MG63 (cell line): ENCODE measurements at regions not wholly inside any gene's neighbourhood (a gene's known extent, or its start where the extent isn't known, plus 50 kb on each side); places are given as distances from the start of the nearest gene placed in this dataset.
"Not testable (repeated sequence)": the region's sequence is repeated elsewhere in the genome, so short reads cannot be mapped to it uniquely, and the experiment has no call there.

ENCODE experiments used
- DNase-seq: peaks from one replicate; pipeline ENCODE4 v3.0.0-alpha.2; 2020
- H3K27me3 ChIP-seq: fragments of 250-450 bp; sonication (Bioruptor Pico); 2 replicates; pipeline ENCODE4 v1.5.1; 2020; ENCODE audit warnings: mild to moderate bottlenecking, moderate library complexity
- H3K36me3 ChIP-seq: fragments of 250-450 bp; sonication (Bioruptor Pico); 2 replicates; pipeline ENCODE4 v1.5.1; 2020; ENCODE audit warnings: mild to moderate bottlenecking, moderate library complexity
- H3K4me3 ChIP-seq: fragments of 250-450 bp; sonication (Bioruptor Pico); 2 replicates; pipeline ENCODE4 v1.5.1; 2020; ENCODE audit warnings: mild to moderate bottlenecking, moderate library complexity
- H3K9me3 ChIP-seq: fragments of 250-450 bp; sonication (Bioruptor Pico); 2 replicates; pipeline ENCODE4 v1.5.1; 2020; ENCODE audit warnings: mild to moderate bottlenecking, moderate library complexity

- Histone ChIP-seq H3K36me3 (no peaks in the 10 kb centered on the region), H3K27me3 (no peaks in the 10 kb centered on the region), H3K4me3 (no peak overlapping the region), H3K9me3 (no peaks in the 10 kb centered on the region)
- DNase-seq = no peak
These were observed 51.6 kb upstream of the LYRM9 start for GRCh38 chr17:27944546-27945332.

GRCh38 chr17:27945333-27945616 is 52.1 kb upstream of the LYRM9 start:
- no peaks in the 10 kb centered on the region for H3K27me3 ChIP-seq
- H3K4me3 ChIP-seq = no peak overlapping the region
- no peaks in the 10 kb centered on the region for H3K36me3 ChIP-seq
- H3K9me3 ChIP-seq = no peaks in the 10 kb centered on the region
- DNase-seq = no peak

GRCh38 chr17:27945953-27946352 is 52.8 kb upstream of the LYRM9 start:
- Histone ChIP-seq H3K9me3 (no peaks in the 10 kb centered on the region), H3K27me3 (no peaks in the 10 kb centered on the region), H3K4me3 (no peak overlapping the region), H3K36me3 (no peaks in the 10 kb centered on the region)
- DNase-seq = no peak

GRCh38 chr17:27946513-27946912 is 53.3 kb upstream of the LYRM9 start:
- Histone ChIP-seq H3K4me3 (no peak overlapping the region), H3K9me3 (no peaks in the 10 kb centered on the region)
- no peak for DNase-seq

GRCh38 chr17:27947005-27947406 is 53.8 kb upstream of the LYRM9 start:
- no peak for DNase-seq
- no peaks in the 10 kb centered on the region for H3K36me3 ChIP-seq
- H3K4me3 ChIP-seq = no peak overlapping the region
- H3K9me3 ChIP-seq = no peaks in the 10 kb centered on the region
- H3K27me3 ChIP-seq = no peaks in the 10 kb centered on the region

More at GRCh38 chr17:27946513-27946912, 53.3 kb upstream of the LYRM9 start:
- no peaks in the 10 kb centered on the region for H3K36me3 ChIP-seq
- H3K27me3 ChIP-seq = no peaks in the 10 kb centered on the region

- Histone ChIP-seq H3K36me3 (no peaks in the 10 kb centered on the region), H3K9me3 (no peaks in the 10 kb centered on the region), H3K4me3 (no peak overlapping the region), H3K27me3 (no peaks in the 10 kb centered on the region)
- DNase-seq = no peak
These were observed 56.1 kb upstream of the LYRM9 start for GRCh38 chr17:27949304-27949703.

GRCh38 chr17:27950225-27950624 is 57.1 kb upstream of the LYRM9 start:
- H3K36me3 ChIP-seq, DNase-seq, H3K4me3 ChIP-seq, H3K27me3 ChIP-seq, H3K9me3 ChIP-seq: not testable (repeated sequence)

- H3K9me3 ChIP-seq = no peaks in the 10 kb centered on the region
- no peak overlapping the region for H3K4me3 ChIP-seq
- DNase-seq = no peak
- no peaks in the 10 kb centered on the region for H3K36me3 ChIP-seq
- no peaks in the 10 kb centered on the region for H3K27me3 ChIP-seq
These were observed 57.8 kb upstream of the LYRM9 start for GRCh38 chr17:27950995-27951394.

- DNase-seq = no peak
- no peak overlapping the region for H3K4me3 ChIP-seq
- H3K27me3 ChIP-seq = no peaks in the 10 kb centered on the region
- H3K9me3 ChIP-seq = no peaks in the 10 kb centered on the region
- H3K36me3 ChIP-seq = no peaks in the 10 kb centered on the region
These were observed 58.7 kb upstream of the LYRM9 start for GRCh38 chr17:27951872-27952271.

GRCh38 chr17:27952366-27952765 is 59.2 kb upstream of the LYRM9 start:
- H3K27me3 ChIP-seq = no peaks in the 10 kb centered on the region
- DNase-seq = no peak

GRCh38 chr17:27954548-27955495 is 61.7 kb upstream of the LYRM9 start:
- no peaks in the 10 kb centered on the region for H3K27me3 ChIP-seq
- no peaks in the 10 kb centered on the region for H3K36me3 ChIP-seq
- DNase-seq = no peak
- no peaks in the 10 kb centered on the region for H3K9me3 ChIP-seq
- no peak overlapping the region for H3K4me3 ChIP-seq

More at GRCh38 chr17:27952366-27952765, 59.2 kb upstream of the LYRM9 start:
- H3K4me3 ChIP-seq = no peak overlapping the region
- no peaks in the 10 kb centered on the region for H3K9me3 ChIP-seq
- no peaks in the 10 kb centered on the region for H3K36me3 ChIP-seq

GRCh38 chr17:27956601-27957445 is 63.7 kb upstream of the LYRM9 start:
- Histone ChIP-seq H3K27me3 (no peaks in the 10 kb centered on the region), H3K36me3 (no peaks in the 10 kb centered on the region), H3K9me3 (no peaks in the 10 kb centered on the region), H3K4me3 (no peak overlapping the region)
- DNase-seq = no peak

- H3K9me3 ChIP-seq, H3K27me3 ChIP-seq, H3K36me3 ChIP-seq, DNase-seq, H3K4me3 ChIP-seq: not testable (repeated sequence)
These were observed 64.3 kb upstream of the LYRM9 start for GRCh38 chr17:27957446-27957793.

GRCh38 chr17:27958708-27959381 is 65.7 kb upstream of the LYRM9 start:
- DNase-seq = no peak
- Histone ChIP-seq H3K9me3 (no peaks in the 10 kb centered on the region), H3K27me3 (no peaks in the 10 kb centered on the region), H3K4me3 (no peak overlapping the region), H3K36me3 (no peaks in the 10 kb centered on the region)

GRCh38 chr17:27959382-27959709 is 66.2 kb upstream of the LYRM9 start:
- no peaks in the 10 kb centered on the region for H3K9me3 ChIP-seq
- H3K4me3 ChIP-seq = no peak overlapping the region
- DNase-seq = no peak
- H3K36me3 ChIP-seq = no peaks in the 10 kb centered on the region
- H3K27me3 ChIP-seq = no peaks in the 10 kb centered on the region

- no peaks in the 10 kb centered on the region for H3K27me3 ChIP-seq
- no peaks in the 10 kb centered on the region for H3K36me3 ChIP-seq
- no peak for DNase-seq
- no peak overlapping the region for H3K4me3 ChIP-seq
- no peaks in the 10 kb centered on the region for H3K9me3 ChIP-seq
These were observed 67.2 kb upstream of the LYRM9 start for GRCh38 chr17:27960183-27960849.
